Posterior cingulate gyrus (tissue), 11 donors: ENCODE measurements at regions not wholly inside any gene's neighbourhood (a gene's known extent, or its start where the extent isn't known, plus 50 kb on each side); places are given as distances from the start of the nearest gene placed in this dataset.

Experiments used
- DNase-seq, 10 donors: peaks; one replicate each; pipeline versions ENCODE4 v3.0.0 to v3.0.0-alpha.2; 2020 to 2021; ENCODE audit warnings: mixed read lengths in 3 of 10
- intact Hi-C: fragments of 100-400 bp; cut with DNase I; formaldehyde crosslinking; loops from one replicate; pipeline ENCODE4 v1.15.1; 2023

GRCh38 chr10:36096576-36096975, 454.5 kb upstream of the FZD8 start:
- intact Hi-C loops, result no loop called here
- no peak for DNase-seq

- no peak for DNase-seq
- intact Hi-C loops, result no loop called here
These were observed 452.0 kb upstream of the FZD8 start for GRCh38 chr10:36094096-36094495.

DNA sequence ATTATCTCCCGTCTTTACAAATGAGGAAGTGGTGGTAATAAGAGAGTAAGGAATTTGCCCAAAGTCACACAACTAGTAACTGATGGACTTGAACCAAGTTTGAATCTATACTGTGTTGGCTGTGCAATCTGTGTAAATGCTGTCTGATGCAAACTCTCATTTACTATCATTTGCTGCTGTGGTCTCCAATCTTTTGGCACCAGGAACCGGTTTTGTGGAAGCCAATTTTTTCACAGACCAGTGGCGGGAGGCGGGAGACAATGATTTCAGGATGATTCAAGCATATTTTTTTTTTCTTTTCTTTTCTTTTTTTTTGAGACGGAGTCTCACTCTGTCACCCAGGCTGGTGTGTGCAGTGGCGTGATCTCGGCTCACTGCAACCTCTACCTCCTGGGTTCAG, 450.0 kb upstream of the FZD8 start:
- DNase-seq, result no peak
- intact Hi-C loops, result no loop called here

- no peak for DNase-seq
- intact Hi-C loops, result no loop called here
These were observed 448.9 kb upstream of the FZD8 start for GRCh38 chr10:36091007-36091406.

GRCh38 chr10:36089790-36090440, 447.8 kb upstream of the FZD8 start:
- intact Hi-C loops, result no loop called here
- no peak for DNase-seq

DNA sequence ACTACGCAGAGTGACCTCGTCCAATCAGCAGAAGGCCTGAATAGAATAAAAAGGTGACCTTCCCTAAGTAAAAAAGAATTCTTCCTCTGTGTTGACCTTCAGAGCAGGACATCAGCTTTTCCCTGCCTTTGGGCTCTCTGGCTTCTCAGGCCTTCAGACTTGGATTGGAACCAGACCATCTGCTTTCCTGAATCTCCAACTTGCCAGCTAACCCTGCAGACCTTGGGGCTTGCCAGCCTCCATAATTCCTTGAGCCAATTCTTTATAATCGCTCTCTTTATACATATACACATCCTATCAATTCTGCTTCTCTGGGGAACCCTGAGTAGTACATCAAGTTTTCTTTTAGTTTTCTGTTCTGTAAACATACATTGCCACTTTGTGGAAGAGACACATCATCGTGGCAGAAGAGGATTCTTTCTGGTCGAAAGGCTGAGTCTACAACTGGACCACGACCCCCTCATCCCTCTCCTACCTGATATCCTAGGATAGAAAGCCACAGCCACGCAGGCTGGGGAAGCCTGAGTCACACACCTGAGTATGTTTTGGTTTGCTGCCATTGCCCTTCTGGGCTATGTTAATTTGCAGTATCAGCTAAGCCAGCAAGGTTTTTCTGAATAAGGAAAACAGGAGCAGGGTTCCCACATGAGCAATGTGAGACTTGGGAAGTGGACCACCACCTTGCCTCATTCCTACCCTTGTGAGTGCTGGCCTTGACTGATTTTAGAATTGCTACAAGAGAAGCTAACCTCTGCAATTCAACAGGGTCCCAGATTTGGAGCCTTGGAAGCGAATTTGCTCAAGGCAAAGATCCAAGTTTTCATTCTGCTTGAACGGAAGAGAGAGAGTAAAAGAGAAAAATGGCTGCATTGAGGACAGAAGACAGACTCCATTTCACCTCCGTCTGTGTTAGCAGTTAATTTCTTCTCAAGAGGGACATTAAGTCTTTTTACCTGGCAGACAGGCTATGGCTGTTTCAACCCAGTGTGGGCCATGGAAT, 445.2 kb upstream of the FZD8 start:
- intact Hi-C loops, result no loop called here
- no peak for DNase-seq

DNA sequence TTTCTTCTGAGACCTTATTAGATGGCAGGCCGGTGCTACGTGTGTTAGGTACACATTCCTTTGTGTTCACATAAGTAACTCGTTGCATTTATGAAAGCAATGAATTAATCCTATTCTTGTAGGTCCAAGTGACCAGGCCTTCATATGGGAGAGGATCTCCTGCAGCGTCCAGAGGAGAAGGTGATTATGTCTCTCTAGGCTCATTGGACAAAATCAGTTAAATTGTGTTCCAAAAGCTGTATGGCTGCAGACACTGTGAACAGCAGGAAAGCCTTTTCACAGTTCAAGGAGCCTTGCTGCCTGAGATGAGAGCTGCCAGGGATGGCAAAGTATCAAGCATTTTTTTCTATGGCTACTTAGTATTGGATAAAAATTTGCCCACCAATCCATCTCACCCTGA, 433.1 kb upstream of the FZD8 start:
- intact Hi-C loops, result no loop called here
- no peak for DNase-seq

GRCh38 chr10:36073796-36074345, 431.8 kb upstream of the FZD8 start:
- no peak for DNase-seq
- intact Hi-C loops, result no loop called here

GRCh38 chr10:36068542-36068941, 426.4 kb upstream of the FZD8 start:
- DNase-seq, result no peak
- intact Hi-C loops, result no loop called here

DNA sequence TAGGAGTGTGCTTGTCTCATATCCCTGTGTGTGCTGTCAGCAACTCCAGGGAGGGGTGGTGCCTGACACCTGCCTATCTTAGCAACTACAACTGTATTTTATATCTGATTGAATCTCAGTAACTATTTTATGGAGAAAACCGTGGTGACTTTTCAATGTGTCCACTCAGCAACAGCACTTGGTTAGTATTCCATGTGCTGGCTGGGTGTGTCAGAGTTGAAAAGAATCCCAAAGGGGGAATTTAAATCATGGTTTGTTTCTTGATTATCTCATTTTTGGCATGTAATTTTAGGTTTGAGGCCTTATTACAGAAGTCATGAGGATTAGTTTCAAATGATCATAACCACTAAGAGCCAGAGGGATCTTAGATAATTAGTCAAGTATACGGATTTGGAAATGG, 425.7 kb upstream of the FZD8 start:
- intact Hi-C loops, result no loop called here
- no peak for DNase-seq

GRCh38 chr10:36066850-36067249, 424.8 kb upstream of the FZD8 start:
- intact Hi-C loops, result no loop called here
- DNase-seq, result no peak

- DNase-seq, result peak in 1 of 10 donors; percentile 67
- intact Hi-C loops, result no loop called here
These were observed 424.0 kb upstream of the FZD8 start for GRCh38 chr10:36066102-36066501.

GRCh38 chr10:36063396-36063795, 421.3 kb upstream of the FZD8 start:
- intact Hi-C loops, result no loop called here
- no peak for DNase-seq

DNA sequence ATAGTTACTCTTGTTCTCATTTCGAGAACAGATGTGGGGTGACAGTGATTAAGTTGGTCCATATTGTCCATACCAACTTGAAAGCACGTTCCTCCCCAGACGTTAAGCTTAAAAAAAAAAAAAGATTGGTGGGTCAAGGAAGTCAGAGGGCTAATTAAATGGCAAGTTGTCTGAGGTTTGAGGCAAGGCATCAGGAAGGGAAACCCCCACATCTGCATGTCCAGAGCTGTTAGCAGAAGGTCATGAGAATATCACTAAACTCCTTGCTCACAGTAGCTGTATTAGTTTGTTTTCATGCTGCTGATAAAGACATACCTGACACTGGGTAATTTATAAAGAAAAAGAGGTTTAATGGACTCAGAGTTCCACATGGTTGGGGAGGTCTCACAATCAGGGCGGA, 415.6 kb upstream of the FZD8 start:
- DNase-seq, result no peak
- intact Hi-C loops, result no loop called here

- DNase-seq, result no peak
- intact Hi-C loops, result no loop called here
These were observed 415.1 kb upstream of the FZD8 start for GRCh38 chr10:36057180-36057579.

DNA sequence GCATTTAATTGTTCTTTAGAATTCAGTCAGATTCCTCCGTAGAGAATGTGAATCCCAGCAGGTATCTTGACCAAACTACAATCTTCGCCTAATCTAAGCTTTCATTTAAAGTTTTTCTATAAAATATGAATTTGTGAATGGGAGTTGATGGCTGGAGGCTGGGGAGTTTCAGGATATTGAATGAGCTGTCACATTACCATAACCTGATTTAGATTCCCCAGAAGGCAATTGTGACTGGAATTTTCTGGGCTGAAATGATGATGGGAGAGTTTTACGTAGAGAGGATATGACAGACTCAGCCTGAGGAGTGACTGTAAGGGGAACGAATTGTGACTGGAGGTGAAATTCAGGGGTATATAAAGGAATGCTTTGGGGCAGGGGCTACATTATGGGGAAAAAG, 411.7 kb upstream of the FZD8 start:
- intact Hi-C loops, result no loop called here
- DNase-seq, result no peak

GRCh38 chr10:36053271-36053670, 411.2 kb upstream of the FZD8 start:
- intact Hi-C loops, result no loop called here
- DNase-seq, result no peak

DNA sequence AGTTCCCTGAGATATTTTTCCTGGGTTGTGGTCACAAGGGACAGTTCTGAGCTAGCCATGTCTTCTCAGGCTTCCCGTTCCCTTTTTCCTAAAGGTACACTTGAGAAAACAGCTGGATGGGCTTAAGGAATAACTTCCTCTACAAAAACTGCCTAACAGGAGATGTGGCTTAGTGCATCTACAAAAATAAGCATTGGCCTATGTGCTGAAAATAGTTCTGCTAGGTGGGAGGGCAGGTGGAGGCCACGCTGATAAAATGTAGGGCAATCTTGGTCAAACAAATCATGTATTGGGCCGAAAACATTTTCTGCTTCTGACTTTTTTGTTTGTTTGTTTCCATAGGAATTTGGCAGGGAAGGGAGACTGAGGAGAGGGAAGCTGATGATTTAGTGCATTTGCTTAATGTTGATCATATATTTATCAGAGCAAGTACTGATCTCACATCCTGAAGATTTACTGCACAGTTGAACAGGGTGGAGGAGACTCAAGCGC, 409.4 kb upstream of the FZD8 start:
- intact Hi-C loops, result no loop called here
- DNase-seq, result no peak

GRCh38 chr10:36050763-36051499, 408.8 kb upstream of the FZD8 start:
- intact Hi-C loops, result no loop called here

GRCh38 chr10:36048780-36049179, 406.7 kb upstream of the FZD8 start:
- intact Hi-C loops, result no loop called here
- no peak for DNase-seq

More at GRCh38 chr10:36050763-36051499, 408.8 kb upstream of the FZD8 start:
- no peak for DNase-seq

DNA sequence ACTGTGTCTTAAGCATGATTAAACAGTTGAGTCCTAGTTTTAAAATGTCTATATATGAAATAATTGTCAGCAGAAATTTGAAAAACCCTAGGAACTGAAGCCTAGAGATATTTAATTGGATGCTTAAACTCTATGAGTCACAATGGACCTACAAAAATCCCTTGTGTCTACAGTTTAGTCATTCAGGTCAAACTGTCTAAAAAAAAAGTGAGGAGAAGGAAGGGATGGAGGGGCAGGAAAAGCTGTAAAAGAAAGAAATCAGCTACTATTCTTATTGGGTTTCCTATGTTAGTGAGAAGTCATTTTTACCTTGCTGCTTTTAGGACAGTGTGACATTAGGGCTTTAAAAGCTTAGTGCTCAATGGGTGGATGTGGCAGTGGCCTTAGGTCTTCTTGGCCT, 406.1 kb upstream of the FZD8 start:
- no peak for DNase-seq
- intact Hi-C loops, result no loop called here
